CD4-positive, alpha-beta memory T cell (primary cell): ENCODE measurements at regions not wholly inside any gene's neighbourhood (a gene's known extent, or its start where the extent isn't known, plus 50 kb on each side); places are given as distances from the start of the nearest gene placed in this dataset.

ENCODE experiments used
- CTCF ChIA-PET: fragments of 350-600 bp; sonication (Branson Sonifier 250); formaldehyde crosslinking; loops from one replicate; lab custom pipeline; 2021; ENCODE audit warnings: inconsistent platforms; ENCODE audit not compliant: partially characterized antibody; lab: Charles Lee
- POLR2A ChIA-PET: fragments of 350-600 bp; sonication (Branson Sonifier 250); formaldehyde crosslinking; loops from one replicate; lab custom pipeline; 2021; ENCODE audit not compliant: partially characterized antibody; lab: Charles Lee
- DNase-seq, 5 donors: peaks; one replicate each; pipeline versions ENCODE4 v3.0.0 to v3.0.0-alpha.2; 2020 to 2022; ENCODE audit warnings: mixed read lengths in 1 of 5
- H3K27ac ChIP-seq: one replicate; pipeline ENCODE4 v1.7.0; 2013; ENCODE audit warnings: low read depth, low read length
- H3K27me3 ChIP-seq: 2 replicates; pipeline ENCODE4 v1.7.0; 2013; ENCODE audit warnings: mild to moderate bottlenecking, low read length, moderate library complexity; ENCODE audit not compliant: insufficient read depth
- H3K36me3 ChIP-seq: 2 replicates; pipeline ENCODE4 v1.7.0; 2013; ENCODE audit warnings: mild to moderate bottlenecking, low read length, moderate library complexity; ENCODE audit not compliant: insufficient read depth
- H3K4me1 ChIP-seq: 2 replicates; pipeline ENCODE4 v1.7.0; 2013; ENCODE audit warnings: mild to moderate bottlenecking, low read length, moderate library complexity; ENCODE audit not compliant: insufficient read depth
- H3K4me3 ChIP-seq, 2 donors: one replicate each; pipeline ENCODE4 v1.7.0; 2013; ENCODE audit warnings: low read length in 2 of 2, mild to moderate bottlenecking in 1 of 2
- H3K9me3 ChIP-seq, 2 donors: one replicate each; pipeline ENCODE4 v1.7.0; 2013; ENCODE audit warnings: low read length in 2 of 2, control low read depth in 1 of 2; ENCODE audit not compliant: control insufficient read depth in 1 of 2
- H3K27ac Mint-ChIP-seq, 7 donors: one replicate each; pipeline ENCODE4 v1.8.0; 2020 to 2021; ENCODE audit warnings: mixed read lengths in 7 of 7, mild to moderate bottlenecking in 6 of 7, inconsistent platforms in 3 of 7, moderate library complexity in 3 of 7
- H3K27me3 Mint-ChIP-seq, 2 donors: one replicate each; pipeline ENCODE4 v1.8.0; 2020 to 2021; ENCODE audit warnings: mixed read lengths in 2 of 2
- H3K36me3 Mint-ChIP-seq, 2 donors: one replicate each; pipeline ENCODE4 v1.8.0; 2020 to 2021; ENCODE audit warnings: mixed read lengths in 2 of 2, inconsistent platforms in 1 of 2, mild to moderate bottlenecking in 1 of 2
- H3K4me1 Mint-ChIP-seq, 4 donors: one replicate each; pipeline ENCODE4 v1.8.0; 2020 to 2021; ENCODE audit warnings: mixed read lengths in 4 of 4, mild to moderate bottlenecking in 1 of 4
- H3K4me3 Mint-ChIP-seq, 8 donors: one replicate each; pipeline ENCODE4 v1.8.0; 2020 to 2021; ENCODE audit warnings: mixed read lengths in 8 of 8, mild to moderate bottlenecking in 7 of 8, moderate library complexity in 6 of 8, inconsistent platforms in 3 of 8
- H3K9me3 Mint-ChIP-seq, 8 donors: one replicate each; pipeline ENCODE4 v1.8.0; 2020 to 2021; ENCODE audit warnings: mixed read lengths in 8 of 8, mild to moderate bottlenecking in 5 of 8, inconsistent platforms in 3 of 8, moderate library complexity in 1 of 8
- intact Hi-C: fragments of 100-400 bp; cut with micrococcal nuclease; formaldehyde crosslinking; loops from one replicate; pipeline ENCODE4 v1.15.1; 2023

DNA sequence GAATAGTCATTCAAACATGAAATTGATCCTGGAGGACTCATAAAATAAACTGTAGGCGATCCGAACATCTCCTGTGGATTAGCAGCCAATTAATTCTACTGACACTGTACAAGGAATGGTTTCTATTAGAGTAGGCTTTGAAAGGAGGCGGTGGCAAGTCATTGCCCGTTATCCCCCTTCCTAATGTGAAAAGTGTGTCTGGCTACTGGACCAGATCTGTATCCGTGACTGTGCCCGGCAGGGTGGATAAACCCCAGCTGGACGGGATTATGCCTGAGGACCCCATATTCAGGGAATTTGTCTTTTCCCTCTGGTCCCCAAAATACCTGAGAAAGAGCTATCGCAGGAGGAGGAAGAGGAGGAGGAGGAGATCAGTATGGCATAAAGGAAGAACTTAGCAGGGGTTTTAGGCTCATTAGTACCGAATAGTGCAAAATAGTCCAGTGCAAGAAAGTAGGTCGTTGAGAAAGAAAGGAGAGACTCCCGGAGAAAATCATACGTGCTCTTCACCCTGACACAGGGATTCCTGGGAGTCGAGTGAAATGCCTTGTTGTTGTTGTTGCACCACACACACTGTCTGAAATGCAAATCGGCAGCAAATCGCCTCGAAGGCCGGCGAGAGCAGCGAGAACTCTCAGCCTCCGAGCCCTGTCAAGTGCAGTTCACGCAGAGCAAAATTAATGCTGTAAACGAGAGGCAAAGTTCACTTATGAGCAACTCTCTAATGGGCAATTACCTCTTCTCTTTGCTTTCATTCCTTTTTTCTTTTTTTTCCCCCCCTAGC lies 178.9 kb upstream of the ARID1B start:
- H3K4me1 ChIP-seq = no peaks in the 10 kb centered on the region
- H3K4me3 ChIP-seq = no peak overlapping the region
- H3K36me3 ChIP-seq = no peaks in the 10 kb centered on the region
- intact Hi-C loops = no loop called here
- Mint-ChIP-seq H3K4me3 (no peak overlapping the region), H3K4me1 (peaks cover 0 to 2% (median 0%) of the 10 kb centered on the region in 4 donors), H3K27me3 (peaks cover 8 to 13% of the 10 kb centered on the region in 2 donors), H3K27ac (no peak overlapping the region), H3K36me3 (no peaks in the 10 kb centered on the region), H3K9me3 (no peaks in the 10 kb centered on the region)
- no peak overlapping the region for H3K27ac ChIP-seq
- CTCF ChIA-PET = no interaction called here
- DNase-seq = no peak
- H3K27me3 ChIP-seq = no peaks in the 10 kb centered on the region
- POLR2A ChIA-PET = no interaction called here
- no peaks in the 10 kb centered on the region for H3K9me3 ChIP-seq

DNA sequence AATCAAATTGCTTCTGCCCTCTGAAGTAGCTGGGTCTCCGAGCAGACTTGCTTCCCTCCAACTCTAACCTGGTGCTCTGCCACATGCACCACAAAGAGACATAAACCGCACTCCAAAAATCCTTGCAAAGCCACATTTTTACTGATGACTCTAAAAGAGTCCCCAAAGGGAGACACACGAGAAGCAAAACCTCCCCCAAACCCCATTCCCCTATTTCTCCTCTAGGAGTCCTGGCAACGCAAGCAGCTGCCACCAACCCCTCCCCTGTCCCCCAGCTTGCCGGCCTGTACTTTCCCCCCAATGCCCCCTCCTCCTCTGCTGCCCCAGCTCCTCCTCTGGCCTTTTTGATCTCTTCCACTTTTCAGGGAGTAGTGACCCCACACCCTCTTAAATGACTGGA lies 180.1 kb upstream of the ARID1B start:
- ChIA-PET POLR2A (no interaction called here), CTCF (interaction anchor here (1.4 kb wide), 1 partner anchor 32 kb away, joined by 3 read pairs; no protein-coding TSS in a partner anchor)
- Mint-ChIP-seq H3K9me3 (peaks cover 0 to 2% (median 0%) of the 10 kb centered on the region in 8 donors), H3K4me1 (peaks cover 0 to 2% (median 0%) of the 10 kb centered on the region in 4 donors), H3K36me3 (no peaks in the 10 kb centered on the region), H3K27ac (no peak overlapping the region), H3K27me3 (peaks cover 8 to 11% of the 10 kb centered on the region in 2 donors), H3K4me3 (no peak overlapping the region)
- intact Hi-C loops = no loop called here
- H3K27ac ChIP-seq = no peak overlapping the region
- H3K36me3 ChIP-seq = no peaks in the 10 kb centered on the region
- no peak for DNase-seq
- no peak overlapping the region for H3K4me3 ChIP-seq
- H3K27me3 ChIP-seq = no peaks in the 10 kb centered on the region
- no peaks in the 10 kb centered on the region for H3K9me3 ChIP-seq
- H3K4me1 ChIP-seq = no peaks in the 10 kb centered on the region

DNA sequence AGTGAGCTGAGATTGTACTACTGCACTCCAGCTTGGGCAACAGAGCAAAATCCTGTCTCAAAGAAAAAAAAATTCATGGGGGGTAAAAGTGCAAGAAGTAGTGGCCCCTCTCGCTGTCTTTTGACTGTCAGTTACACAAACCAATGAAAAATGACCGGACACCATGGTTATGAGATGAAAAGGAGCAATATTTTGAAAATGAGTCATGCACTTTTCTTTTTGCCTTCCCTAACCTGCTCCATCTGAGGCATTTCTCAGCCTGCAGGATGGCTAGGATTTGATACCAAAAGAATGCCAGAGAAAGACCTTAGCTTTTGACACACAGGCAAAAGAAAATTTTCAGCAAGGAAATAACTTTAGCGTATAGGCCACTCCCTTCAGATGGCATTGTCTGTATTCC lies 181.7 kb upstream of the ARID1B start:
- H3K4me3 Mint-ChIP-seq = no peak overlapping the region
- CTCF ChIA-PET = no interaction called here
- intact Hi-C loops = no loop called here
- H3K9me3 Mint-ChIP-seq = peaks cover 0 to 2% (median 0%) of the 10 kb centered on the region in 8 donors
- Histone ChIP-seq H3K36me3 (no peaks in the 10 kb centered on the region), H3K27ac (no peak overlapping the region), H3K4me3 (no peak overlapping the region), H3K27me3 (no peaks in the 10 kb centered on the region), H3K9me3 (no peaks in the 10 kb centered on the region), H3K4me1 (no peaks in the 10 kb centered on the region)
- POLR2A ChIA-PET = no interaction called here
- peaks cover 4 to 6% of the 10 kb centered on the region in 2 donors for H3K27me3 Mint-ChIP-seq
- H3K4me1 Mint-ChIP-seq = peaks cover 0 to 2% (median 0%) of the 10 kb centered on the region in 4 donors
- peak overlapping the region in 1 of 7 donors; percentile 39 for H3K27ac Mint-ChIP-seq
- no peaks in the 10 kb centered on the region for H3K36me3 Mint-ChIP-seq
- no peak for DNase-seq

DNA sequence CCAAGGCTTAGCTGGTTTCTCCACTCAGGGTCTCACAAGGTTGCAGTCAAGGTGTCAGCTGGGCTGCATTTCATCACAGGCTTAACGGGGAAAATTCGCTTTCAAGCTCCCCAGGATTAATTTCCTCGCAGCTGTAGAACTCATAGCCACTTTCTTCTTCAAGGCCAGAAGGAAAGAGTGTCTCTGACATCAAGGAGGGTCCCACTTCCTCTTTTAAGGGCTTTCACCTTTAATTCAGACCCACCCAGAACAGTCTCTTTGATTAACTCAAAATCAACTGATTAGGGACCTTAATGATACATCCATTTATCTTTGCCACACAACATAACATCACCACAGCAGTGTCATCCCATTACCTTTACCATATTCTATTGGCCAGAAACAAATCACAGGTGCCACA lies 183.3 kb upstream of the ARID1B start:
- H3K36me3 ChIP-seq = no peaks in the 10 kb centered on the region
- ChIA-PET POLR2A (no interaction called here), CTCF (no interaction called here)
- H3K27ac ChIP-seq = no peak overlapping the region
- Mint-ChIP-seq H3K9me3 (peaks cover 0 to 2% (median 0%) of the 10 kb centered on the region in 8 donors), H3K27ac (no peak overlapping the region), H3K36me3 (no peaks in the 10 kb centered on the region), H3K4me1 (peaks cover 0 to 2% (median 0%) of the 10 kb centered on the region in 4 donors), H3K27me3 (peaks cover 6% of the 10 kb centered on the region in 2 donors), H3K4me3 (no peak overlapping the region)
- H3K9me3 ChIP-seq = no peaks in the 10 kb centered on the region
- H3K4me1 ChIP-seq = no peaks in the 10 kb centered on the region
- no peaks in the 10 kb centered on the region for H3K27me3 ChIP-seq
- intact Hi-C loops = no loop called here
- H3K4me3 ChIP-seq = no peak overlapping the region
- DNase-seq = no peak

DNA sequence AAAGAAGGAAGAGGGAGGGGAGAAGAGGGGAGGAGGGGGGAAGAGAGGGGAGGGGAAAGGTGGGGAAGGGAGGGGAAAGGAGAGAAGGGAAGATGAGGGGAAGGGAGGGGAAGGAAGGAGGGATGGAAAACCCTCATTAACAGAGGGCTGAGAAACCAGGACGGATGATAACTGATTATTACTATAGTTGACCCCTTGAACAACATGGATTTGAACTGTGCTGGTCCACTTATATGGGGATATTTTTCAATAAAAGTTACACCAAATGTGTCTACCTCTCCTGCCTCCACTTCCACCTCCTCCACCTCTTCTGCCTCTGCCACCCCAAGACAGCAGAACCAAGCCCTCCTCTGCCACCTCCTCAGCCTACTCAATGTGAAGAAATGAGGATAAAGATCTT lies 184.1 kb upstream of the ARID1B start:
- peaks cover 0 to 2% (median 0%) of the 10 kb centered on the region in 4 donors for H3K4me1 Mint-ChIP-seq
- no peak overlapping the region for H3K27ac ChIP-seq
- no peaks in the 10 kb centered on the region for H3K9me3 ChIP-seq
- H3K4me3 Mint-ChIP-seq = no peak overlapping the region
- H3K27me3 Mint-ChIP-seq = peaks cover 6% of the 10 kb centered on the region in 2 donors
- intact Hi-C loops = no loop called here
- H3K36me3 Mint-ChIP-seq = no peaks in the 10 kb centered on the region
- no peaks in the 10 kb centered on the region for H3K36me3 ChIP-seq
- no peaks in the 10 kb centered on the region for H3K27me3 ChIP-seq
- H3K27ac Mint-ChIP-seq = no peak overlapping the region
- H3K4me3 ChIP-seq = no peak overlapping the region
- no peaks in the 10 kb centered on the region for H3K4me1 ChIP-seq
- H3K9me3 Mint-ChIP-seq = peaks cover 0 to 2% (median 0%) of the 10 kb centered on the region in 8 donors
- DNase-seq = no peak
- CTCF ChIA-PET = no interaction called here
- POLR2A ChIA-PET = no interaction called here

DNA sequence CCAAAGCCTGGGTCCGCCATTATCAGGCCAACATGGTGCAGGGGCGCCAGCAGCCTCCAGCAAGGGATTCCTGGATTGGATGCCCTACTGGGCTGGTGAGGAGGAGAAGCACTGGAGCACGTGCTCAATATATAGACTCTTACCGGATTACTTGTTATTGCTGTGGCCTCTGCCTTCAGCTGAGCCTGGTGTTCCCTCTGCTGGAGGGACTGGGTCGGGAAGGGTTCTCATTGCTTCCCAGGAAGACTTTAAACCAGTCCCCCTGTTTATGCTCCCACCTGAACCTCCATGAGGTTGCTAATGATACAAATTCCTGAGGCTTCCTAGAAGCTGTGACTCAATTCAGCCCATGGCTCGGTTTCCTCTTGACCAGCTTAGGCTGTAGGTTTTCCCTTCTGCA lies 186.7 kb upstream of the ARID1B start:
- peaks cover 0 to 2% (median 0%) of the 10 kb centered on the region in 8 donors for H3K9me3 Mint-ChIP-seq
- no peak overlapping the region for H3K4me3 Mint-ChIP-seq
- H3K4me1 Mint-ChIP-seq = peaks cover 0 to 2% (median 0%) of the 10 kb centered on the region in 4 donors
- no peaks in the 10 kb centered on the region for H3K27me3 ChIP-seq
- H3K27me3 Mint-ChIP-seq = peaks cover 6% of the 10 kb centered on the region in 2 donors
- no peaks in the 10 kb centered on the region for H3K4me1 ChIP-seq
- intact Hi-C loops = no loop called here
- no peaks in the 10 kb centered on the region for H3K36me3 Mint-ChIP-seq
- H3K27ac ChIP-seq = no peak overlapping the region
- H3K36me3 ChIP-seq = no peaks in the 10 kb centered on the region
- ChIA-PET CTCF (no interaction called here), POLR2A (no interaction called here)
- no peak for DNase-seq
- no peak overlapping the region for H3K4me3 ChIP-seq
- H3K27ac Mint-ChIP-seq = no peak overlapping the region
- H3K9me3 ChIP-seq = no peaks in the 10 kb centered on the region

DNA sequence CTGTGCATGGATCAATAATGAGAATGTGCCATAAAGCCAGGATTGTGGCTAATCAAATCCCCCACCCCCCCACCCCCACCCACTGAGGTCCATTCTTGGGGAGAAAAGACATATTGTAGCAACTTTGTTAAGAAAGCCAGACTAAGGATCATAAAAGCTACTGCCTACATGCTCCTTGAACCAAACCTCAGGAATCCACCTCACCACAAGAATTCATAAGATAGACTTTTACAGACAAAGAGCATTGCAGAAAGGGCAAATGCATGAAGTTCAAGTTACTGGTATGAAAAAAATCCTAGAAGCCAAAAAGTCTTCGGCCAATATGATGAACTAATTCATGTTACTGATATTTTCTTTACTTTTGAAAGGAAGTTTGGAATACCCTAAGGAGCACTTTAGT lies 187.9 kb upstream of the ARID1B start:
- no peak for DNase-seq
- Histone ChIP-seq H3K36me3 (no peaks in the 10 kb centered on the region), H3K27me3 (no peaks in the 10 kb centered on the region), H3K9me3 (no peaks in the 10 kb centered on the region), H3K27ac (no peak overlapping the region), H3K4me1 (no peaks in the 10 kb centered on the region), H3K4me3 (no peak overlapping the region)
- Mint-ChIP-seq H3K9me3 (peaks cover 0 to 2% (median 0%) of the 10 kb centered on the region in 8 donors), H3K27me3 (peaks cover 6 to 7% of the 10 kb centered on the region in 2 donors), H3K27ac (no peak overlapping the region), H3K4me1 (peaks cover 0 to 2% (median 0%) of the 10 kb centered on the region in 4 donors), H3K4me3 (no peak overlapping the region), H3K36me3 (no peaks in the 10 kb centered on the region)
- ChIA-PET POLR2A (no interaction called here), CTCF (no interaction called here)
- intact Hi-C loops = no loop called here
